NCI-H2107 treated with DMSO at 0.1 percent for 48 hours (cell line): ENCODE measurements at regions not wholly inside any gene's neighbourhood (a gene's known extent, or its start where the extent isn't known, plus 50 kb on each side); places are given as distances from the start of the nearest gene placed in this dataset.
A peak's percentile ranks its signal among the peaks of the same experiment; 100 is the strongest.

ENCODE experiments used
- DNase-seq: peaks from one replicate; lab custom pipeline; 2025; ENCODE audit not compliant: unreplicated experiment; lab: John Stamatoyannopoulos, UW

DNA sequence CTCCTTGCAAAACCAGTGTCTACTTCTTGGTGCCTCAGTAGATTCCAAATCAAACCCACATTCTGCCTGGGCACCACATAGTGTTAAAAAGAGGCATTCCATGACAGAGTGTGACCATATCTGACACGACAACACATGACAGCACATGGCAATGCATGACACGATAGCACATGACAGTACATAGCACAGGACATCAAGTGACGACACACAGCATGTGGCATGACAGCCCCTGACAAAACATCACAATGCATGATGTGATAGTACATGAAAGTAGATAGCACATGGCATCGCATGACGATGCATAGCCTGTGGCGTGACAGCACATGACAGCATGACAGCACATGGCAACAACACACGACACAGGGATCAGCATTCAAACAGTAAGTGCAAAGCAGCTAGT lies 845.9 kb upstream of the SALL3 start:
- DNase-seq = no peak

DNA sequence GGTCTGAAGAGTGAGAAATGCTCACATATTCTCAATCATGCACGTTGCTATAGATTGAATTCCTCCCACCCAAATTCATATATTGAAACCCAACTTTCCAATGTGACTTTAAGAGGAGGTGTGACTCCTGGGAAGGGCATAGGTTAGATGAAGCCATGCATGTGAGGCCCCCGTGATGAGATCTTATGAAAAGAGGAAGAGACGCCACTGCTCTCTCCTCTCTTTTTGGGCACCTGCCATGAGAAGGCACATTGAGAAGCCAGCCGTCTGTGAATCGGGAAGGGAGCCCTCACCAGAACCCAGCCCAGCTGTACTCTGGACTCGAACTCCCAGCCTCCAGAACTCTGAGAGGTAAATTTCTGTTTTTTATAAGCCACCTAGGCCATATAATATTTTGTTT lies 842.6 kb upstream of the SALL3 start:
- DNase-seq = no peak

DNA sequence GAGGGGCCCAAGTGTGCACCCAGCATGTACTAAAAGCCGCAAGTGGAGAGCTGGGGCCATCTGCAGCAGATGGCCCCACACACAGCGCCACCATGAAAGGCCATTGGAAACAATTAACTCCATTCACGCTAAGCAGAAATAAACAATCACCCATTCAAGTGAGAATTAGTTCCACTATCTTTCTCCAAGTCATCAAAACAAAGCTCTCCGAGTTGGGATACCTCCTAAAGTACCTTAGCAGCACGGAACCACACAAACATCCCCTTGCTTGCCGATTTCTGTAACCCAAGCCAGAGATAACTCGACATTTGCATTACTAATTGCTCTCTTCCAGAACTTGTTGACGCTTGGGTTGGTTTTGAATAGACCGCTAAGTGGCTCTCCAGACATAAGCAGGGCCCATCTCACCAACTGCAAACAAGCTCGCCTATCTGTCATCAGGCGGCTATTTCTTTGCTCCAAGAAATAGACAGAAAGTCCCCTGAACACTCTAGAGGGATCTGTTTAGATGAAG lies 840.6 kb upstream of the SALL3 start:
- peak; percentile 99 for DNase-seq

DNA sequence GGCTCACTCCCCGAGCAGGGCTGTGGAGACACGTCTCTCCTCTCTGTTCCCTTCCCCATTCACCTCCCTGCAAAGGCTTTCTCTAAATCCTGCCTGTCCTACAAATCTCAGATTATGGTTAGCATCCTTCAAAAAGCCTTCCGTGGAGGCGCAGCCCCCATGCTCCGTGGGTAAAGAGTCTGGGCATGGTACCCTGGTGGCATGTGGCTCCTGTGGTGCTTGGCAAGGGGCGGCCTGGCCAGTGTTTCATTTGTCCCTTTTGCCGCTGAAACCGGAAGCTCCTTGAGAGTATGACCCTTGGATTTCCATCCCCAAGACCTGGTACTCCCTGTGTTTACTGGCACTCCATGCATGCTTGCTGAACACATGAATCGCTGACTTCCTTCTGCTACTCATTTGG lies 839.3 kb upstream of the SALL3 start:
- no peak for DNase-seq

DNA sequence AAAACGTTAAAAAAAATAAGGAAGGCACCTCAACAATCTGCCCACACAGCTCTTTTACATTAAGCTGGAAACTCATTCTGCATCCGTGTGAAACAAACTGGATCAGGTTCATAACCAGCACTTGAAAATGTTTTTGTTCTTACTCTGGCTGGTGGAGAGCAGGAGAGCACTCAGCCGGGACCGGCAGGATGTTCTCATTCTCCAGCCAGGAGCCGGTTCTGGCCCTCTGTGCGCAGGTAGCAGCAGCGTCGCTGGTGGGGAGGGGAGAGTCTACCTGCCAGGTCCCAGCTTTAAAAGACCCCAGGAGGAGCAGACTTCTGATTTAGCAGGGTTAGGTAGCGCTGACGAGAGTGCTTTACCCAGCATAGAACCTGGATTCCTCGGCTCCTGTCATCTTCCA lies 834.9 kb upstream of the SALL3 start:
- peak; percentile 73 for DNase-seq

DNA sequence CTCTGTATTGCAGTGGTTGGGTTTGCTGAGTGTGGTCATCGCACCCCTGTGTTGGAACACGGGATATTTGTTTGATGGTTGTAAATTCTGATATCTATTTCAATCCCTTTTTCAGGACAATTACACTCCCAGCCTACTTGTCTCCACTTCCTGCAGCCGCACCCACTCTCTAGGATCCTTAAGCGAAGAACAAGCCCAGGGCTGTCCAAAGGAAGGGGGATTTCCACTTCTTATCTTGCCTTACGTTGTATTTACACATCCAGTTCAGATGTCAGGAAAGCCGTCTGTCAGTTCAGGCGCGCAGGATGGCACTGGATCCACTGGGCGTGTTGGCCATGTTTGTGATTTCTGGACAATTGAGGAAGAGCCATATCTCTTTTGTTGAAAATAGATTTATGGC lies 834.5 kb upstream of the SALL3 start:
- DNase-seq = no peak

DNA sequence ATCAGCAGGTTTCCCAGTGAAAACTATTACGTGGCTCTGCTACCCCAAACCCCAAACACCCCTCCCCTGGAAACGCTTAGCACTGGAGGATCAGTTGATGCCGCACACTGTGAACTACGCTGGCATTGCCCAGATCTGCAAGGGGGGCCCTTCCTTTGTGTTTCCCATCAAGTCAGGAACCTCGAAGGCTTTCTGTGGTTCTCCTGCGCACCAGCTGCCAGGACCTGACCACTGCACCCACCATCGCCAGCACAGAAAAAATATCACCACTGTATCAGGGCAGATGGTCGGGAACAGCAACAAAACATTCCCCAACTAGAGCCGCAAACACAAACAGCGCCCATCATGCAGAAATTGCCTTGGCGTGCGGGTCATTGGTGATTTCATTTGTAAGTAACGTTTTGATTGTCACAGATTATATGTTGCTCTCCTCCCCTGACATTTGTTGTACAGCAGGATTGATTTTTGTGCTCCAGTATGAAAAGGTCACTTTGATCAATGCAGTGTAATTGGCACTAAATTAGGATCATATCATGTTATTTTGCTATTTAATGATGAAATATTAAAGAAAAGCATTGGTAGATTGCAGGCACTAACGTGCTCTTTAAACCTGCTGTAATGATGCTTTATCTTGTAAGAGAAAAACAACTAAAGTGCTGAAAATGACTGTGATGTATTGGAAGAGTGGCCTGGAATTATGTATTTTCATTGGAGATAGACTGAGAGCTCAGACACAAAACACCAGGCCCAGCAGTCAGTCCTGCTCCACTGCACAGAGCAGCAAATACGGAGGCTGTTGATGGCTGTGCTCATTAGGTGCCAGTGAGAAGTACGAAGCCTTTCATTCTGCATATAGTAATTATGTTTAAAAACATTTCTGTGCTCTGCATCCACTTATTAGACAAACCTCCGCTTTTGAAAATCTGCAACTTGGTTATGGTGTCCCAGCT lies 833.2 kb upstream of the SALL3 start:
- no peak for DNase-seq

DNA sequence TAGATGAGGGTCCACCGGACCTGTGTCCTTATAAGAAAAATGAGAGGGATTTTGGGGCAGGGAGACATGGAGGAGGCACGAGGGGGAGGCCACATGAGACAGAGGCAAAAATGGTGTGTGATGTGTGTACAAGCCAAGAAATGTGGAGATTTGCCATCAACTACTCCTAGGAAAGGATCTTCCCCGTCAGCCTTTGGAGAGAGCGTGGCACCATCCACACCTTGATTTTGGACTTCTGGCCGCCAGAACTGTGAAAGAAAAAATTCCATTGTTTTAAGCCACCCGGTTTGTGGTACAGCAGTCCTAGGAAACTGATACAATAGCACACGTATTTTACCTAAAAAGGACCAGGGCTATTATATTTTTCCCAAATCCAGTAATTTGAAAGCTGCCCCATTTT lies 829.0 kb upstream of the SALL3 start:
- DNase-seq = no peak

DNA sequence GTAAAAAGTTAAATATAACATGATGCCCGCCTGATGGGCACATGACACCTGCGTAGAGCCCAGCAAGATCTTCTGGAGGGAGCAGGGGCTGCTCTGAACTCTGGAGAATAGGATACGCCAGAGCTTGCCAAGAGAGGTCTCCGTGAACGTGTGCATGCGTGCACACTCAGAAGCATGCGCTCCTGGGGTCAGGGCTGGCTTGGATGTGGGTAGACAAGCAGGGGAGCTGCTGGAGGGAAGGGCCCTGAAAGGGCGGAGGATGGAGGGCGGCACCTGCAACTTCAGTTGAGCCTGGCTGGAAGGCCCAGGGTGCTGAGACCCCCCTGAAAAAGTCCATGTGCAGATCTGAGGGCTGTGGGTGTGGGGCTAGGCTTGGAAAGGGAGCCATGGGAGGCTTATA lies 828.4 kb upstream of the SALL3 start:
- no peak for DNase-seq

DNA sequence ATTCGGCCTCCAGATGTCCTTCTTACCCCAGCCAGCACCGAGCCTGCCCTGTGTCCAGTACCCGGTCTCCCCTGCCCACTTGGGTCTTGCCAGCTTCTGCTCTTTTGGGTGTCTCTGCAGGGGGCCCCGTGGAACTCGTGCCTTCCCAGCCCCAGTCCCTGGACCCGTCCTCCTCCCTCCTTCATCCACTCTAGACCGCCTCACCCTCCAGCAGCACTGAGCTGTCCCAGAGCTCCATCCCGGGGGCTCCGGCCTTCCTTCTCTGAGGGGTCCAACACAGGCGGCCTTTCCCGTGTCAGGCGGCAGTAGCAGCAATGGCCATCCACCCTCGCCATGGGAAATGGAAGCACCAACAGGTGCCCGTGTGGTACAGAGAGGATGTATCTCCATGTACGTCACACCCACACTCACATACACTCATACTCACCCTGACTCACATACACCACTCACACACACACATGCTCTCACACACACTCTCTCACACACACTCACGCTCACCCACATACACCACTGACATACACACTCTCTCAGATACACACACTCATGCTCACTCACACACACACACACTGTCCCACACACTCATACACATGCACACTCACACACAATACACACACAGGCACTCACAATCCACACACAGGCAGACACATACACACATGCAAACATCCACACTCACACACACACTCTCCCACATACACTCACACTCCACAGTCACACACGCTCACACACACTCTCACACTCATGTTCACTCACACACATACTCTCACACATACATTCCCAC lies 827.5 kb upstream of the SALL3 start:
- DNase-seq = no peak

DNA sequence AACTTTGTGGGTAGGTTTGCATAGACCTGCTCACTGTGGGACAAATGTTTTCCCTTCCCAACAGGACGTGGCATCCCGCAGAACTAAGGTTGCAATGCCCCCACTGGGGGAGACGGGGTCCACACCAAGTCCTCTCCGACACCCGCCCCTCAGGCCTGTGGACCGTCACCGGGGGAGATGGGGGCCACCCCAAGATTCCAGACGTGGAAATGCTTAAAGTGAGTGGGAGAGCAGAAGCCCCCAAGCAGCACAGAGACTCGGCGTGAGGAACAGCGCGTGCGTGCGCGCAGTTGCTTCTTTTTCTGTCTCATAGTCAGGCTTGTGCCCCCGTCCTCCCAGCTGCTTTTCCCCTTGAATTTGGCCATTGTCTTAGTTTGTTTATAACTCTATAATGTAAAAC lies 826.3 kb upstream of the SALL3 start:
- DNase-seq = no peak

DNA sequence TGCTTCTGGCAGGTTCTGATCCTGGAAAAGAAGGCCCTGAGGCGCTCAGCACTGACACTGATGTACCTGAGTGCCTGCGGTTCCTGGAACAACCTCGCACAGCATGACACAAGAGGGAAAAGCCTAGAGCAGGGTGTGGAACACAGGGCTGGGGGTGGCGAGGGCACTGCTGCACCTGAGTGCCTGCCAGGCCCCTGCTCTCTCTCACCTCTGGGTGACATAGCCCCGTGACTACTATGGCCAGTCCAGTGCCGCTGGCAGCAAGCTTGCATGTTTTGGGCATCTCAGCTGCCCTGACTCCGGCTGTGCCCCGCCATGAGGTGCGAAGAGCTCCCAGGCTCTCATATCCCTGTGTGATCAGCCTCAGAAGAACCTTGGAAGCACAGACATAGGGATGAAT lies 825.2 kb upstream of the SALL3 start:
- no peak for DNase-seq

DNA sequence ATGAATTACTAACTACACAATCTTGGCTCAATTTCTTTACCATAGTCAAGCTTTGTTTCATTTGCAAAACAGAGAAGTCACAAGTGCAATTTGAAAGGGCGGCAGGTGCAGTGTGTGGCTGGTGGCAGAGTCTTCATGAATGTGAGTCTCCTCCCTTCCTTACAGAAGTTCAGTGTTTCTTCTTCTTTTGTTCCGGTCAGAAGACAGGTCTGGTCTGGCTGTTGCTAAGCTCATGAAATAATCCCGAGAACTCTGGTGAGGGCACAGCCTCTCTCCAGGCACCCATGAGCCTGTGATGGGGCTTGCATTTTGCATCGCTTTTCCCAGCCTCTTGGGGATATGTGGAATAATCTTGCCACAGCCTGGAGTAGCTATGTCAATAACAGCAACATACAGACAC lies 824.8 kb upstream of the SALL3 start:
- peak; percentile 35 for DNase-seq

DNA sequence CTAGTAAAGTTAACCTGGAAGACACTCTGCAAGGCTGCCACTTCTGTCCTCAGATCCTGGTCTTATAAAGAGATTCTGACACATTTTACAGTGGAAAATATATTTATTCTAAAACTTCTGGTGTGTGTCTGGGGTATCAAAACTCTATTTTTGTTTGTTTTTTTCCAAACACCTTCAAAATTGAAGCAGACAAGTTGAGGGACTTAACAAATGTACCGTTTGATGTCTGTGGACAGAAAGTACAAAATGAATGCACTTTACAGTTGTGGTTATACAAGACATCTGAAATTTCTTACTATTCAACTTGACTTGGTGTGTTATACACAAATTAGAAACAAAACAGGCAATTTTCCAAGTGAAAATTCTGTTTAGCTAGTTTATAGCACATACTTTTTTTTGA lies 823.2 kb upstream of the SALL3 start:
- no peak for DNase-seq

DNA sequence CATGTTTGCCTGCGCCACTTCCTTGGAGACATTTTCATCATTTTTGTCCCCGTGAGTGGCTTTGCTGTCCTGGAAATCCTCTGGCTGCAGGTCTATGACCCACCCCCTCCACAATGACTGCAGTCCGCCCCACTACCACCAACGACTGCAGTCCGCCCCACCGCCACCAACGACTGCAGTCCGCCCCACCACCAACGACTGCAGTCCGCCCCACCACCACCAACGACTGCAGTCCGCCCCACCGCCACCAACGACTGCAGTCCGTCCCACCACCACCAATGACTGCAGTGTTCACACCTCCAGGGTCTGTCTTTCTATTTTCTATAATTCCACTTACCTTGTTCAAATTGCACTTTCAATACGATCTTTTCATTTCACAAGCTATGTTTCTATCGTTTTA lies 820.7 kb upstream of the SALL3 start:
- no peak for DNase-seq

DNA sequence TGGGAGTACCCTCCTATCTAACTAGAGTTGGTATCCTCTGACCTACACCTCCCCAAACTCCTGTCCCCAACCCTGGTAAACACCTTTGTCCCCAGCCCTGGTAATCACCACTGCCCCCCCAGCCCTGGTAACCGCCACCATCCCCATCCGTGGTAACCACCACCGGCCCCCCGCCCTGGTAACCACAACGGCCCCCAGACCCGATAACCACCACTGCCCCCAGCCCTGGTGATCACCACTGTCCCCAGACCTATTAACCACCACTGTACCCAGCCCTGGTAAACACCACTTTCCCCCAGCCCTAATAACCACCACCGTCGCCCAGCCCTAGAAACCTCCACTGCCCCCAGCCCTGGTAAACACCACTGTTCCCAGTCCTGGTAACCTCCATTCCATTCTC lies 820.2 kb upstream of the SALL3 start:
- no peak for DNase-seq

DNA sequence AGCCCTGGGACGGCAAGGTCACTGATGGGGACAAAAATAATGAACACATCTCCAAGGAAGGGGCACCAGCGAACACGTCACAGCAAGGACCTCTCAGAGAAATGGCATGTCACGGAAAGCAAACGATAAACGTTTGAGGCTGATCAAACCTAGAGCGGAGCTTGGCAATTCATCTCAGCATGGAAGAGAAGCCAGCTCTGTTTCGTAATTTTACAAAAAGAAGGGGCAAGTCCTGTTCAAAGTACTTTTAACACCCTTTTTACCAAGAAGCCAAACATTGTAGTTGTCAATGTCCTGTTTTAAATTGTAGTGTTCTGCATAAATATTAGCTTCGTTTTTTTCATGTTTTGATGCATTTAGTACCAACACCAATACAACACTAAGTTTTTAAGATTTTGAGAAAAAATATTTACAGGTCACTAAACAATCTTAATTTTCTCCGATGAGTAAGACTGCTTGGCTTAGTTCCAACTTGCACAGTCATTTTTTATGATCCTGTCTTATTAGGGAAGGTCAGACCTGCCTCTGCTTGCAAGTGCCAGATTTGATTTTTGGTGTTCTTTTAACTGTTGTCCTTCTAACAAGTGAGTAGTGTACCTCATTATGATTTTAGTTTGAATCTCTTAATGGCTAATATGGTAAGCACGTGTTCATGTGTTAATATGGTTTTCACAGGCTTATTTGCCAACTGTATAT lies 818.5 kb upstream of the SALL3 start:
- DNase-seq = no peak

DNA sequence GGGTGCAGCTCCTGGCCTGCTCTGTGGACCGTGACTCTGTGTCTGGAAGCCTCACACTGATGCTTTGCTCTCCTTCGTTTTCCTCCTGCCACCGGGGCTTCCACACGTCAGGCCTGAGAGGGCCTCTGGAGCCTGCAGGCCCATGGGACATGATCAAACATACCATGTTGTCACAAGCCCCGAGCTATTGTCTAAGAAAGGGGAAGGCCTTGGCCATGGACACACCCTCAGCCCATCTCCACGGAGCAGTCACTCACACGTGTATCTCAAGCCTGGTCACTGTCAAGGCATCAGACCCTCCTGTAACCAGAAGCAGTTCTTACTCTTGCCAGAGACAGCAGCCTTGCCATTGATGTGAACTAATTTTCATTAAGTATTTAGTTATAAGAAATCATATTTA lies 814.1 kb upstream of the SALL3 start:
- no peak for DNase-seq

DNA sequence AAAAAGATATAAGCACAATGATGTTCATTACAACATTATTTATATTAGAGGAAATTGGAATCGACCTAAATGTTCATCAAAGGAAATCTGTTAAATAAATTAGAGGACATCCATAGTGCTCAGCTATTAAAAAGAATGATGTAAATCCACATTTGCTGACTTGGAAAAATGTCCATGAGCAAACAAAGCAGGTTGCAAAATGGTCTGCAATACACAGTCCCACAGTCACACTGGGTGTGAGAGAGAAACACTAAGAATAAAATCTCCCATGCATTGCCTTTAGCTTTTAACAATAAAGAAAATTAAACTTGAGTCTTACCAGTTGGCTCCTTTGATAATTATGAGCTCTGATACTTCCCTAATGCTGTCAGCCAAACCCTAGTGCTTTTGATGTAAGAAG lies 811.1 kb upstream of the SALL3 start:
- DNase-seq = no peak

DNA sequence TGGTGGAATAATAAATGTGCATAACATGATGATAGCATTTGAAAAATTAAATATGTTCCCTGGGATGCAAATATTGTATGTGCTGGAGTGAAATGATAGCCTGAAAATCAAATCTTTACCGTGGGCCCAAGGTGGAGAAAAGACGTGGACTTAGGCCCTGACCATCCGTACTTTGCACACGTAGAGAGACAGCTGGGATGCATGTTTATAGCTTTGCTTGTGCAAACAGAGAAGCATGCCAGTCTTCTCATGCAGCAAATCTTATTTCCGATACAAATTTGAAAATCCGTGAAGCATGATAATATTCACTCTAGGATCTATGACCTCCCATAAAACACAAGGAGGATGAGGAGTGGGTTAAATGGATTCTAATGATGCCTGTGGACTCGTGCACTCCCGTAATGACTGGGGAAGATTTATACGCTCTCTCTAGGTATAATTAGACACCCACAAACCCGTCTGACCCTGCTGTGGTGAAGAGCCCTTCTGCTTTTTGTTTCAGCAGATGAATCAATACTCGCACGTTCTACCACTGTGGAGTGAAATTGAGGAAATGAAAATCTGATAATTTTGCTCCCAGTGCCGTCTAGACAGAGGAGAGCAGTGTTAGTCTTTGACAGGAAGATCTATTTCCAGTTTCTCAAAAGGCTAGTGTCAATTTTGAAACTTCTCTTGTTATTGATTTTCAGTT lies 810.3 kb upstream of the SALL3 start:
- DNase-seq = no peak

DNA sequence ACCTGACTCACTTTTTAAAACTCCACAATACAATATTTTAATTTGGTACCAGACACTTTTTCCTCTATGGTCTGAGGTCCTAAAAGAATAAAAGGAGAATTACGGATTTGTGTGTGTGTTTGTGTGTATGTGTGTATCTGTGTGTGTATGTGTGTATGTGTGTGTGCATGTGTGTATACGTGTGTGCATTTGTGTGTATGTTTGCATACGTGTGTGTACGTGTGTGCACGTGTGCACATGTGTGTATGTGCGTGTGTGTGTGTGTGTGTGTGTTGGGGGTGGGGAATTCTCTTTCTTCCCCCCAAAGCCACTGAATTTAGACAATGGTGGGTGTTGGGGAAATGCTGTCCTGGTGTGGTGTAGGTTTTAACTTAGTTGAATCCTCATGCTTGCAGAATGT lies 807.7 kb upstream of the SALL3 start:
- no peak for DNase-seq
